GM23338 (cell line): ENCODE measurements at regions not wholly inside any gene's neighbourhood (a gene's known extent, or its start where the extent isn't known, plus 50 kb on each side); places are given as distances from the start of the nearest gene placed in this dataset.

Experiments used
- CREB1 ChIP-seq: fragments of 250-450 bp; sonication (Bioruptor Pico); IDR thresholded peaks from 2 replicates; pipeline ENCODE4 v1.5.0; 2020; ENCODE audit warnings: low read depth, mild to moderate bottlenecking, moderate library complexity
- CTCF ChIP-seq, 2 experiments: fragments of 200-600 bp in 1 of 2; sonication (generic) in 1 of 2; conservative IDR thresholded peaks; 2 replicates each; pipeline versions ENCODE4 v1.5.1 to v1.6.1; 2016 to 2017; ENCODE audit warnings: antibody characterized with exemption in 2 of 2, low read depth in 2 of 2, mild to moderate bottlenecking in 2 of 2, moderate library complexity in 1 of 2
- EZH2 ChIP-seq: fragments of 200-600 bp; sonication (generic); IDR thresholded peaks from one replicate; pipeline ENCODE4 v1.8.0; 2017; ENCODE audit warnings: antibody characterized with exemption, mild to moderate bottlenecking, low read depth; ENCODE audit not compliant: unreplicated experiment
- EZH2phosphoT487 ChIP-seq: fragments of 200-600 bp; sonication (generic); IDR thresholded peaks from one replicate; pipeline ENCODE4 v1.8.1; 2018; ENCODE audit warnings: antibody characterized with exemption; ENCODE audit not compliant: unreplicated experiment
- JUNB ChIP-seq: IDR thresholded peaks from one replicate; pipeline ENCODE4 v1.6.1; 2016; ENCODE audit warnings: antibody characterized with exemption; ENCODE audit not compliant: unreplicated experiment
- NANOG ChIP-seq: IDR thresholded peaks from 2 replicates; pipeline ENCODE4 v1.6.1; 2016; ENCODE audit warnings: antibody characterized with exemption, borderline replicate concordance
- POLR2AphosphoS5 ChIP-seq: IDR thresholded peaks from 2 replicates; pipeline ENCODE4 v1.6.1; 2016; ENCODE audit warnings: antibody characterized with exemption, low read depth
- ZNF114 ChIP-seq: fragments of 250-450 bp; sonication (Bioruptor Pico); IDR thresholded peaks from 2 replicates; pipeline ENCODE4 v1.5.0; 2020; ENCODE audit warnings: mild to moderate bottlenecking, moderate library complexity
- ZNF331 ChIP-seq: fragments of 250-450 bp; sonication (Bioruptor Pico); IDR thresholded peaks from 2 replicates; pipeline ENCODE4 v1.5.0; 2020; ENCODE audit warnings: low read depth, mild to moderate bottlenecking, moderate library complexity
- ZNF462 ChIP-seq: fragments of 250-450 bp; sonication (Bioruptor Pico); IDR thresholded peaks from 2 replicates; pipeline ENCODE4 v1.5.0; 2020; ENCODE audit warnings: mild to moderate bottlenecking, moderate library complexity
- TF ChIP-seq, protein P1 (sequence below): IDR thresholded peaks from one replicate; pipeline ENCODE4 v1.6.1; 2018; ENCODE audit warnings: antibody characterized with exemption; ENCODE audit not compliant: unreplicated experiment
- TF ChIP-seq, protein P2 (sequence below): IDR thresholded peaks from 2 replicates; pipeline ENCODE4 v1.6.1; 2016; ENCODE audit warnings: antibody characterized with exemption

GRCh38 chr3:80247766-80248165, 480.0 kb upstream of the ROBO1 start:
- TF ChIP-seq CTCF (conservative IDR thresholded peaks at IDR 0.05; ENCODE audit: low read depth in 2 of 2) (no peak), EZH2phosphoT487 (no peak), ZNF114 (CRISPR knock-in tag) (no peak), POLR2AphosphoS5 (no peak), CREB1 (CRISPR knock-in tag) (no peak), JUNB (no peak), EZH2 (no peak), ZNF462 (no peak), NANOG (no peak), ZNF331 (CRISPR knock-in tag) (no peak)
- TF ChIP-seq, protein P1, sequence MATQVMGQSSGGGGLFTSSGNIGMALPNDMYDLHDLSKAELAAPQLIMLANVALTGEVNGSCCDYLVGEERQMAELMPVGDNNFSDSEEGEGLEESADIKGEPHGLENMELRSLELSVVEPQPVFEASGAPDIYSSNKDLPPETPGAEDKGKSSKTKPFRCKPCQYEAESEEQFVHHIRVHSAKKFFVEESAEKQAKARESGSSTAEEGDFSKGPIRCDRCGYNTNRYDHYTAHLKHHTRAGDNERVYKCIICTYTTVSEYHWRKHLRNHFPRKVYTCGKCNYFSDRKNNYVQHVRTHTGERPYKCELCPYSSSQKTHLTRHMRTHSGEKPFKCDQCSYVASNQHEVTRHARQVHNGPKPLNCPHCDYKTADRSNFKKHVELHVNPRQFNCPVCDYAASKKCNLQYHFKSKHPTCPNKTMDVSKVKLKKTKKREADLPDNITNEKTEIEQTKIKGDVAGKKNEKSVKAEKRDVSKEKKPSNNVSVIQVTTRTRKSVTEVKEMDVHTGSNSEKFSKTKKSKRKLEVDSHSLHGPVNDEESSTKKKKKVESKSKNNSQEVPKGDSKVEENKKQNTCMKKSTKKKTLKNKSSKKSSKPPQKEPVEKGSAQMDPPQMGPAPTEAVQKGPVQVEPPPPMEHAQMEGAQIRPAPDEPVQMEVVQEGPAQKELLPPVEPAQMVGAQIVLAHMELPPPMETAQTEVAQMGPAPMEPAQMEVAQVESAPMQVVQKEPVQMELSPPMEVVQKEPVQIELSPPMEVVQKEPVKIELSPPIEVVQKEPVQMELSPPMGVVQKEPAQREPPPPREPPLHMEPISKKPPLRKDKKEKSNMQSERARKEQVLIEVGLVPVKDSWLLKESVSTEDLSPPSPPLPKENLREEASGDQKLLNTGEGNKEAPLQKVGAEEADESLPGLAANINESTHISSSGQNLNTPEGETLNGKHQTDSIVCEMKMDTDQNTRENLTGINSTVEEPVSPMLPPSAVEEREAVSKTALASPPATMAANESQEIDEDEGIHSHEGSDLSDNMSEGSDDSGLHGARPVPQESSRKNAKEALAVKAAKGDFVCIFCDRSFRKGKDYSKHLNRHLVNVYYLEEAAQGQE: no peak
- TF ChIP-seq, protein P2, sequence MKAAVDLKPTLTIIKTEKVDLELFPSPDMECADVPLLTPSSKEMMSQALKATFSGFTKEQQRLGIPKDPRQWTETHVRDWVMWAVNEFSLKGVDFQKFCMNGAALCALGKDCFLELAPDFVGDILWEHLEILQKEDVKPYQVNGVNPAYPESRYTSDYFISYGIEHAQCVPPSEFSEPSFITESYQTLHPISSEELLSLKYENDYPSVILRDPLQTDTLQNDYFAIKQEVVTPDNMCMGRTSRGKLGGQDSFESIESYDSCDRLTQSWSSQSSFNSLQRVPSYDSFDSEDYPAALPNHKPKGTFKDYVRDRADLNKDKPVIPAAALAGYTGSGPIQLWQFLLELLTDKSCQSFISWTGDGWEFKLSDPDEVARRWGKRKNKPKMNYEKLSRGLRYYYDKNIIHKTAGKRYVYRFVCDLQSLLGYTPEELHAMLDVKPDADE: no peak
